Glutamatergic neuron (in vitro differentiated cells): ENCODE measurements at regions not wholly inside any gene's neighbourhood (a gene's known extent, or its start where the extent isn't known, plus 50 kb on each side); places are given as distances from the start of the nearest gene placed in this dataset.

Source experiments
- DNase-seq: peaks from one replicate; pipeline ENCODE4 v3.0.0; 2022
- H3K27ac Mint-ChIP-seq: one replicate; pipeline ENCODE4 v1.8.0; 2020; ENCODE audit warnings: mild to moderate bottlenecking, mixed read lengths, inconsistent platforms; ENCODE audit not compliant: unreplicated experiment
- H3K27me3 Mint-ChIP-seq: one replicate; pipeline ENCODE4 v1.8.0; 2020; ENCODE audit warnings: mild to moderate bottlenecking, moderate library complexity, mixed read lengths, inconsistent platforms; ENCODE audit not compliant: unreplicated experiment
- H3K36me3 Mint-ChIP-seq: one replicate; pipeline ENCODE4 v1.8.0; 2020; ENCODE audit warnings: mild to moderate bottlenecking, mixed read lengths, inconsistent platforms; ENCODE audit not compliant: unreplicated experiment
- H3K4me1 Mint-ChIP-seq: one replicate; pipeline ENCODE4 v1.8.0; 2020; ENCODE audit warnings: mild to moderate bottlenecking, low read depth, mixed read lengths, inconsistent platforms; ENCODE audit not compliant: unreplicated experiment
- H3K4me3 Mint-ChIP-seq: one replicate; pipeline ENCODE4 v1.8.0; 2020; ENCODE audit warnings: mild to moderate bottlenecking, mixed read lengths, inconsistent platforms; ENCODE audit not compliant: unreplicated experiment
- H3K9me3 Mint-ChIP-seq: one replicate; pipeline ENCODE4 v1.8.0; 2020; ENCODE audit warnings: mild to moderate bottlenecking, moderate library complexity, mixed read lengths, inconsistent platforms; ENCODE audit not compliant: unreplicated experiment
- CTCF ChIP-seq: fragments of 200-600 bp; sonication (generic); IDR thresholded peaks from one replicate; pipeline ENCODE4 v1.5.0; 2021; ENCODE audit not compliant: partially characterized antibody, unreplicated experiment

DNA sequence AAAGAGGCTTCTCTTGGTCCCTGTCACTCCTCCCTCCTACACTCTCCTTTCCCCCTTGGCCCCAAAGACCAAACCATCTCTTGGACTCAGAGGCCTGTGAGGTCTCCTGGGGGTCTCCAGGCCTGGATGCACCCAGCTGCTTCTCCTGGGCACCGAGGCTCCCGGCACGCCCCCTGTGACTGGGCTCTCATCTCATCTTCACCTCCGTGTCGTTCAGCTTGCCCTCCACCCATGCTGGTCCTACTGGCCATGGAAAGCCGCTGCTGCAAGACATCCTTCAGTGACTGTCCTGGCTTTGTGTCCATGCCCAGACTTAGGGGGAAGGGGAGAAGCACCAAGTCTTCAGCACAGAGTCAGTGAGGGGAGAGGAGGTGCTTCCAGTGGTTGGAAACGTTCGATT is 141.4 kb upstream of the RET start:
- no peak for TF ChIP-seq CTCF
- Mint-ChIP-seq H3K27ac (no peak overlapping the region), H3K9me3 (peaks cover 4% of the 10 kb centered on the region), H3K27me3 (peaks cover 20% of the 10 kb centered on the region), H3K4me1 (peaks cover 10% of the 10 kb centered on the region), H3K4me3 (no peak overlapping the region), H3K36me3 (no peaks in the 10 kb centered on the region)
- DNase-seq: no peak

GRCh38 chr10:42936580-42936979 is 140.3 kb upstream of the RET start:
- Mint-ChIP-seq H3K27ac (no peak overlapping the region), H3K27me3 (peaks cover 24% of the 10 kb centered on the region)

DNA sequence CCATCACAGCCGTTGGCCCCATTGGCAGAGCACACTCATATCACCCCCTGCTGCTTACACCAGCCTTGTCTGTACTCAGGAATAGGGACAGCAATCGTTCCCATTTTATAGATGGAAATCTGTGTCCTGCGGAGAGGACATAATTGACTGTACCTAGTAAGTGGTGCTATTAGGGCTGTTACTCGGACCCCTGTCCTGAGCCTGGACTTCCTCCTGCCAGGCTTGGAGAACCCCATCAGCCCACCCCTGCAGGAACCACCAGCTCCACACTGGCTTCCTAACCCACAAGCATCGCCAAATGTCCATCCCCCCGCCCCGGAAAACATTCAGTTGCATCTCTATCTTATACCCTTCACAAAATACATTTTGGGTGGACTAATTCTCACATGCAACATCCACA is 139.8 kb upstream of the RET start:
- H3K27ac Mint-ChIP-seq: no peak overlapping the region
- no peak for DNase-seq
- H3K27me3 Mint-ChIP-seq: peaks cover 24% of the 10 kb centered on the region
- H3K4me3 Mint-ChIP-seq: no peak overlapping the region
- peaks cover 6% of the 10 kb centered on the region for H3K9me3 Mint-ChIP-seq
- peaks cover 12% of the 10 kb centered on the region for H3K4me1 Mint-ChIP-seq
- H3K36me3 Mint-ChIP-seq: no peaks in the 10 kb centered on the region
- TF ChIP-seq CTCF: no peak

More at GRCh38 chr10:42936580-42936979, 140.3 kb upstream of the RET start:
- no peak for TF ChIP-seq CTCF
- H3K4me1 Mint-ChIP-seq: peaks cover 12% of the 10 kb centered on the region
- no peak overlapping the region for H3K4me3 Mint-ChIP-seq
- DNase-seq: no peak
- H3K36me3 Mint-ChIP-seq: no peaks in the 10 kb centered on the region
- peaks cover 6% of the 10 kb centered on the region for H3K9me3 Mint-ChIP-seq

DNA sequence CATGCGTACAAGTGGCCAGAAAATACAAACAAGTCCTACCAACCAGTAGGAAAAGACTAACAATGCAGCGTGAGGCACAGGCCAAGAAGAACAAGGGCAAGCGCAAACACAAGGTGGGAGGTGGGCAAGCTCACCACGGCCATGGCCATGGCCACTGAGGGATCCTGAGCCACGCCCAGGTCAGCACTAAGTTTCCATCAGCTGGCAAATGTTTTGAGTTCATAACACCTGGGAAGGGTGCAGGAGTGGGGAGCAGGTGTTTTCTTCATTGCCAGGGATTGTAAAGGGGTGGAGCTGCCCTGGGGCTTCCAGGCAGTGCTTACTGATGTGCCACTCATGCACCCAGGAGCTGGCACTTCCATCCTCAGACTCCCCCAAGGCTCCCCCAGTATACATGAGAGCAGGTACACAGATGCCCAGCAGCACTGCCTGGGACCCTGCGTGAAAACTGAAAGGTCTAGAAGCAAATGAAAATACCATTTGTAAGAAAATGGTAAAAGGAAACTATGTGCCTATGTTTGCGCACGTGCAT is 139.2 kb upstream of the RET start:
- no peak for TF ChIP-seq CTCF
- H3K27ac Mint-ChIP-seq: no peak overlapping the region
- peaks cover 12% of the 10 kb centered on the region for H3K4me1 Mint-ChIP-seq
- no peaks in the 10 kb centered on the region for H3K36me3 Mint-ChIP-seq
- H3K4me3 Mint-ChIP-seq: no peak overlapping the region
- DNase-seq: no peak
- peaks cover 22% of the 10 kb centered on the region for H3K27me3 Mint-ChIP-seq
- H3K9me3 Mint-ChIP-seq: peaks cover 6% of the 10 kb centered on the region

DNA sequence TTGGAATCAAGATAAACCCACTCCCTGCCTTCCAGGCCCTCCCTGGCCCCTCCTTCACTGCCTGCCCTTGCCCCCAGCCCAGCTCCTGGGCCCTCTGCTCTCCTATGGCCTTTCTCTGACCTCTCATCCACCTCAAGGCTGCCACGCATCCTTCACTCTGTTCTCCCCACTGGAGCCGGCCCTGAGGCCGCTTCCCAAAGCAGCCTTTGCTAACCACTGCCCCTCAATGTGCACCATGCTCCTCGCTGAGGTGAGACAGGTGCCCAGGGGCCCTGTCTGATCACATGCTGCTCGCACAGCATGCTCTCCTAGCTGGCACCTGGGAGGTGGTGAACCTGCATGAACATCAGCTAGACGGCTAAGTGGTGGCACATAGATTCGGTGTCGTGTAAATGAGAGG is 138.5 kb upstream of the RET start:
- no peak for DNase-seq
- no peak for TF ChIP-seq CTCF
- peaks cover 12% of the 10 kb centered on the region for H3K4me1 Mint-ChIP-seq
- peaks cover 18% of the 10 kb centered on the region for H3K27me3 Mint-ChIP-seq
- no peaks in the 10 kb centered on the region for H3K36me3 Mint-ChIP-seq
- H3K27ac Mint-ChIP-seq: no peak overlapping the region
- H3K9me3 Mint-ChIP-seq: peaks cover 3% of the 10 kb centered on the region
- H3K4me3 Mint-ChIP-seq: no peak overlapping the region
